SK-N-MC (cell line): ENCODE measurements at regions not wholly inside any gene's neighbourhood (a gene's known extent, or its start where the extent isn't known, plus 50 kb on each side); places are given as distances from the start of the nearest gene placed in this dataset.

ENCODE experiments used
- EZH2 ChIP-seq: fragments of 200-600 bp; sonication (generic); IDR thresholded peaks from one replicate; pipeline ENCODE4 v1.6.1; 2017; ENCODE audit warnings: antibody characterized with exemption
- FOXP2 ChIP-seq: optimal IDR thresholded peaks from 2 replicates; pipeline ENCODE3; 2011; ENCODE audit warnings: mild to moderate bottlenecking, moderate library complexity; ENCODE audit not compliant: insufficient read depth; ENCODE audit errors: extremely low read length, control extremely low read depth
- POLR2AphosphoS5 ChIP-seq: IDR thresholded peaks from 2 replicates; pipeline ENCODE4 v1.6.1; 2012; ENCODE audit warnings: mild to moderate bottlenecking, low read depth, low read length, borderline replicate concordance

- TF ChIP-seq EZH2 (no peak), POLR2AphosphoS5 (no peak), FOXP2 (no peak)
Observed at GRCh38 chr3:106349191-106349881, 480.5 kb upstream of the CBLB start.
